WTC11 (cell line): ENCODE measurements at regions not wholly inside any gene's neighbourhood (a gene's known extent, or its start where the extent isn't known, plus 50 kb on each side); places are given as distances from the start of the nearest gene placed in this dataset.
"Not testable (repeated sequence)": the region's sequence is repeated elsewhere in the genome, so short reads cannot be mapped to it uniquely, and the experiment has no call there.

ENCODE experiments used
- ATAC-seq: fragments of 200-7000 bp; cut with Tn5 transposase; 2 replicates; pipeline ENCODE4 v1.10.0; 2021; ENCODE audit warnings: mild to moderate bottlenecking, moderate library complexity
- CTCF ChIA-PET: fragments of 300-600 bp; sonication (Branson Sonifier 250); formaldehyde crosslinking; loops from one replicate; lab custom pipeline; 2021; ENCODE audit warnings: antibody characterized with exemption; lab: Charles Lee
- POLR2A ChIA-PET: fragments of 350-600 bp; sonication (Branson Sonifier 250); formaldehyde crosslinking; loops from one replicate; lab custom pipeline; 2021; ENCODE audit warnings: antibody characterized with exemption; lab: Charles Lee
- DNase-seq: peaks from one replicate; pipeline ENCODE4 v3.0.0; 2021; ENCODE audit warnings: low spot score
- H3K27ac Mint-ChIP-seq: 2 replicates; pipeline ENCODE4 v1.8.0; 2021; ENCODE audit warnings: mixed read lengths
- H3K27me3 Mint-ChIP-seq: 2 replicates; pipeline ENCODE4 v1.8.0; 2021; ENCODE audit warnings: low read depth, mild to moderate bottlenecking, moderate library complexity, mixed read lengths
- H3K36me3 Mint-ChIP-seq: 2 replicates; pipeline ENCODE4 v1.8.0; 2021; ENCODE audit warnings: mixed read lengths
- H3K4me1 Mint-ChIP-seq: 2 replicates; pipeline ENCODE4 v1.8.0; 2022; ENCODE audit warnings: mixed read lengths
- H3K4me3 Mint-ChIP-seq: 2 replicates; pipeline ENCODE4 v1.8.0; 2021; ENCODE audit warnings: mild to moderate bottlenecking, moderate library complexity, mixed read lengths
- H3K9me3 Mint-ChIP-seq: 2 replicates; pipeline ENCODE4 v1.8.0; 2021; ENCODE audit warnings: mixed read lengths
- ATF3 ChIP-seq: sonication (generic); formaldehyde crosslinking; conservative IDR thresholded peaks from 2 replicates; pipeline ENCODE4 v1.8.1; 2022; ENCODE audit warnings: mild to moderate bottlenecking, missing genetic modification reagents
- E2F1 ChIP-seq: sonication (generic); formaldehyde crosslinking; IDR thresholded peaks from 2 replicates; pipeline ENCODE4 v1.8.0; 2022; ENCODE audit warnings: mild to moderate bottlenecking, missing genetic modification reagents
- E2F5 ChIP-seq: sonication (generic); formaldehyde crosslinking; IDR thresholded peaks from 2 replicates; pipeline ENCODE4 v1.8.1; 2022; ENCODE audit warnings: mild to moderate bottlenecking, moderate library complexity, missing genetic modification reagents
- EMX1 ChIP-seq: fragments of 250-450 bp; sonication (Bioruptor Pico); IDR thresholded peaks from 2 replicates; pipeline ENCODE4 v1.8.0; 2021; ENCODE audit warnings: mild to moderate bottlenecking
- ERG ChIP-seq: fragments of 250-450 bp; sonication (Bioruptor Pico); IDR thresholded peaks from 2 replicates; pipeline ENCODE4 v1.8.0; 2021; ENCODE audit warnings: mild to moderate bottlenecking
- ETV6 ChIP-seq: sonication (generic); formaldehyde crosslinking; IDR thresholded peaks from 2 replicates; pipeline ENCODE4 v1.8.1; 2022; ENCODE audit warnings: mild to moderate bottlenecking, missing genetic modification reagents
- FOXK1 ChIP-seq: sonication (generic); formaldehyde crosslinking; IDR thresholded peaks from 2 replicates; pipeline ENCODE4 v1.8.0; 2022; ENCODE audit warnings: mild to moderate bottlenecking, moderate library complexity, missing genetic modification reagents
- MXD4 ChIP-seq: fragments of 250-450 bp; sonication (Bioruptor Pico); IDR thresholded peaks from 2 replicates; pipeline ENCODE4 v1.8.0; 2021; ENCODE audit warnings: mild to moderate bottlenecking, moderate library complexity, borderline replicate concordance
- OVOL2 ChIP-seq: fragments of 250-450 bp; sonication (Bioruptor Pico); IDR thresholded peaks from 2 replicates; pipeline ENCODE4 v1.9.0; 2021; ENCODE audit warnings: mild to moderate bottlenecking, borderline replicate concordance
- TEAD1 ChIP-seq: sonication (generic); formaldehyde crosslinking; IDR thresholded peaks from 2 replicates; pipeline ENCODE4 v1.8.0; 2022; ENCODE audit warnings: mild to moderate bottlenecking, missing genetic modification reagents
- TP53 ChIP-seq: sonication (generic); formaldehyde crosslinking; IDR thresholded peaks from 2 replicates; pipeline ENCODE4 v1.8.1; 2023; ENCODE audit warnings: mild to moderate bottlenecking, missing genetic modification reagents
- USF1 ChIP-seq: sonication (generic); formaldehyde crosslinking; IDR thresholded peaks from 2 replicates; pipeline ENCODE4 v1.8.0; 2022; ENCODE audit warnings: mild to moderate bottlenecking, missing genetic modification reagents
- ZBTB21 ChIP-seq: sonication (generic); formaldehyde crosslinking; IDR thresholded peaks from 2 replicates; pipeline ENCODE4 v1.8.1; 2023; ENCODE audit warnings: mild to moderate bottlenecking, missing genetic modification reagents, borderline replicate concordance
- ZNF263 ChIP-seq: sonication (generic); formaldehyde crosslinking; IDR thresholded peaks from 2 replicates; pipeline ENCODE4 v1.8.1; 2022; ENCODE audit warnings: low read depth, mild to moderate bottlenecking, moderate library complexity, missing genetic modification reagents
- ZNF317 ChIP-seq: sonication (generic); formaldehyde crosslinking; IDR thresholded peaks from 2 replicates; pipeline ENCODE4 v1.8.1; 2023; ENCODE audit warnings: low read depth, mild to moderate bottlenecking, moderate library complexity, missing genetic modification reagents, borderline replicate concordance
- ZNF512 ChIP-seq: sonication (generic); formaldehyde crosslinking; IDR thresholded peaks from 2 replicates; pipeline ENCODE4 v1.8.1; 2022; ENCODE audit warnings: missing genetic modification reagents, borderline replicate concordance
- ZNF532 ChIP-seq: fragments of 250-450 bp; sonication (Bioruptor Pico); IDR thresholded peaks from 2 replicates; pipeline ENCODE4 v1.9.0; 2021; ENCODE audit warnings: mild to moderate bottlenecking, borderline replicate concordance
- ZSCAN18 ChIP-seq: fragments of 250-450 bp; sonication (Bioruptor Pico); IDR thresholded peaks from 2 replicates; pipeline ENCODE4 v2.1.2; 2022; ENCODE audit warnings: mild to moderate bottlenecking, moderate library complexity

GRCh38 chr2:132220589-132220988 is 58.8 kb upstream of the ANKRD30BL start:
- ATAC-seq, H3K4me1 Mint-ChIP-seq, POLR2A ChIA-PET, DNase-seq, CTCF ChIA-PET, H3K27ac Mint-ChIP-seq, H3K4me3 Mint-ChIP-seq: not testable (repeated sequence)
- H3K36me3 Mint-ChIP-seq = peaks cover 41% of the 10 kb centered on the region
- peaks cover 59% of the 10 kb centered on the region for H3K9me3 Mint-ChIP-seq
- H3K27me3 Mint-ChIP-seq = peaks cover 24% of the 10 kb centered on the region

GRCh38 chr2:132221886-132222285 is 60.1 kb upstream of the ANKRD30BL start:
- DNase-seq, ATAC-seq, H3K27ac Mint-ChIP-seq, H3K4me1 Mint-ChIP-seq, CTCF ChIA-PET, POLR2A ChIA-PET, H3K4me3 Mint-ChIP-seq: not testable (repeated sequence)
- H3K9me3 Mint-ChIP-seq = peaks cover 49% of the 10 kb centered on the region
- peaks cover 37% of the 10 kb centered on the region for H3K36me3 Mint-ChIP-seq
- H3K27me3 Mint-ChIP-seq = peaks cover 24% of the 10 kb centered on the region

GRCh38 chr2:132252191-132252893 is 90.6 kb upstream of the ANKRD30BL start:
- DNase-seq (no peak), ATAC-seq (no peak)
- Mint-ChIP-seq H3K4me3 (no peak overlapping the region), H3K9me3 (peaks cover 46% of the 10 kb centered on the region), H3K36me3 (peaks cover 46% of the 10 kb centered on the region), H3K27me3 (peaks cover 13% of the 10 kb centered on the region), H3K4me1 (no peaks in the 10 kb centered on the region), H3K27ac (no peak overlapping the region)
- ChIA-PET POLR2A (no interaction called here), CTCF (no interaction called here)
- TF ChIP-seq ERG (CRISPR knock-in tag) = no peak
- TF ChIP-seq MXD4 (CRISPR knock-in tag) = no peak
- TF ChIP-seq ZBTB21 (CRISPR knock-in tag) = no peak
- TF ChIP-seq EMX1 = no peak
- TF ChIP-seq OVOL2 (CRISPR knock-in tag) = no peak
- TF ChIP-seq ZNF317 (CRISPR knock-in tag) = no peak
- no peak for TF ChIP-seq ETV6
- no peak for TF ChIP-seq ZSCAN18 (CRISPR knock-in tag)
- TF ChIP-seq USF1 (CRISPR knock-in tag) = no peak
- TF ChIP-seq ZNF532 (CRISPR knock-in tag) = no peak
- no peak for TF ChIP-seq TEAD1 (CRISPR knock-in tag)
- TF ChIP-seq ZNF263 (CRISPR knock-in tag) = no peak
- no peak for TF ChIP-seq E2F5
- no peak for TF ChIP-seq FOXK1 (CRISPR knock-in tag)
- TF ChIP-seq ATF3 (CRISPR knock-in tag) = no peak
- TF ChIP-seq E2F1 = no peak
- TF ChIP-seq ZNF512 (CRISPR knock-in tag) = no peak
- TF ChIP-seq TP53 (CRISPR knock-in tag) = no peak
